CD4-positive, CD25-positive, alpha-beta regulatory T cell (primary cell): ENCODE measurements at regions not wholly inside any gene's neighbourhood (a gene's known extent, or its start where the extent isn't known, plus 50 kb on each side); places are given as distances from the start of the nearest gene placed in this dataset.

Source experiments
- ATAC-seq, 2 donors: fragments of 150-1000 bp; cut with Tn5 transposase; one replicate each; pipeline ENCODE4 v1.10.0; 2021; ENCODE audit warnings: low read depth in 2 of 2, moderate number of reproducible peaks in 2 of 2, moderate library complexity in 1 of 2
- DNase-seq, 3 donors: peaks; one replicate each; pipeline versions ENCODE4 v3.0.0 to v3.0.0-alpha.2; 2012 to 2022; ENCODE audit warnings: mixed read lengths in 1 of 3
- H3K27ac ChIP-seq: one replicate; pipeline ENCODE4 v1.7.0; 2013; ENCODE audit warnings: mild to moderate bottlenecking, low read length; ENCODE audit not compliant: insufficient read depth, poor library complexity, severe bottlenecking
- H3K27me3 ChIP-seq: one replicate; pipeline ENCODE4 v1.7.0; 2013; ENCODE audit warnings: low read length; ENCODE audit not compliant: control insufficient read depth, insufficient read depth
- H3K36me3 ChIP-seq: one replicate; pipeline ENCODE4 v1.7.0; 2013; ENCODE audit warnings: mild to moderate bottlenecking, low read length, moderate library complexity; ENCODE audit not compliant: control insufficient read depth, insufficient read depth
- H3K4me1 ChIP-seq: 2 replicates; pipeline ENCODE4 v1.7.0; 2013; ENCODE audit warnings: mild to moderate bottlenecking, low read length; ENCODE audit not compliant: insufficient read depth, control insufficient read depth, poor library complexity, severe bottlenecking
- H3K4me3 ChIP-seq: one replicate; pipeline ENCODE4 v1.7.0; 2013; ENCODE audit warnings: low read depth, mild to moderate bottlenecking, low read length, moderate library complexity
- H3K9me3 ChIP-seq, 2 experiments: 1 replicate in 1 of 2; 2 replicates in 1 of 2; pipeline ENCODE4 v1.7.0; 2013; ENCODE audit warnings: low read length in 2 of 2, mild to moderate bottlenecking in 1 of 2, moderate library complexity in 1 of 2; ENCODE audit not compliant: control insufficient read depth in 2 of 2
- H3K27ac Mint-ChIP-seq, 3 donors: one replicate each; pipeline ENCODE4 v1.8.0; 2020 to 2022; ENCODE audit warnings: mild to moderate bottlenecking in 3 of 3, mixed read lengths in 3 of 3, moderate library complexity in 2 of 3
- H3K27me3 Mint-ChIP-seq: one replicate; pipeline ENCODE4 v1.8.0; 2022; ENCODE audit warnings: mild to moderate bottlenecking, mixed read lengths
- H3K36me3 Mint-ChIP-seq: one replicate; pipeline ENCODE4 v1.8.0; 2020; ENCODE audit warnings: mixed read lengths
- H3K4me1 Mint-ChIP-seq, 4 donors: one replicate each; pipeline ENCODE4 v1.8.0; 2020 to 2022; ENCODE audit warnings: mixed read lengths in 4 of 4, mild to moderate bottlenecking in 1 of 4
- H3K4me3 Mint-ChIP-seq, 4 donors: one replicate each; pipeline ENCODE4 v1.8.0; 2020 to 2022; ENCODE audit warnings: mild to moderate bottlenecking in 4 of 4, mixed read lengths in 4 of 4, moderate library complexity in 3 of 4
- H3K9me3 Mint-ChIP-seq, 7 donors: one replicate each; pipeline ENCODE4 v1.8.0; 2020 to 2022; ENCODE audit warnings: mixed read lengths in 7 of 7, mild to moderate bottlenecking in 3 of 7, moderate library complexity in 2 of 7

- no peaks in the 10 kb centered on the region for H3K36me3 ChIP-seq
- Mint-ChIP-seq H3K9me3 (no peaks in the 10 kb centered on the region), H3K4me3 (peak overlapping the region in 1 of 4 donors; percentile 91), H3K4me1 (peaks cover 12 to 43% (median 24%) of the 10 kb centered on the region in 4 donors), H3K27me3 (no peaks in the 10 kb centered on the region), H3K27ac (peak overlapping the region in 2 of 3 donors; percentile 83 to 96), H3K36me3 (no peaks in the 10 kb centered on the region)
- ATAC-seq (no peak), DNase-seq (no peak)
- no peaks in the 10 kb centered on the region for H3K9me3 ChIP-seq
- no peak overlapping the region for H3K4me3 ChIP-seq
- H3K27me3 ChIP-seq = no peaks in the 10 kb centered on the region
- H3K27ac ChIP-seq = no peak overlapping the region
- H3K4me1 ChIP-seq = peaks cover 18% of the 10 kb centered on the region
Observed at GRCh38 chr13:50238922-50239321, 223.7 kb downstream of the KCNRG start.

GRCh38 chr13:50241479-50241878 is 226.2 kb downstream of the KCNRG start:
- Histone ChIP-seq H3K4me1 (peaks cover 19% of the 10 kb centered on the region), H3K27me3 (no peaks in the 10 kb centered on the region), H3K27ac (no peak overlapping the region), H3K4me3 (no peak overlapping the region), H3K9me3 (no peaks in the 10 kb centered on the region), H3K36me3 (no peaks in the 10 kb centered on the region)
- Mint-ChIP-seq H3K9me3 (no peaks in the 10 kb centered on the region), H3K36me3 (peaks cover 3% of the 10 kb centered on the region), H3K27me3 (no peaks in the 10 kb centered on the region), H3K27ac (no peak overlapping the region), H3K4me3 (no peak overlapping the region), H3K4me1 (peaks cover 11 to 45% (median 31%) of the 10 kb centered on the region in 4 donors)
- DNase-seq (no peak), ATAC-seq (no peak)

- DNase-seq (no peak), ATAC-seq (no peak)
- peaks cover 13% of the 10 kb centered on the region for H3K4me1 ChIP-seq
- peak overlapping the region in 1 of 3 donors; percentile 80 for H3K27ac Mint-ChIP-seq
- no peaks in the 10 kb centered on the region for H3K9me3 Mint-ChIP-seq
- H3K9me3 ChIP-seq = no peaks in the 10 kb centered on the region
- peaks cover 3% of the 10 kb centered on the region for H3K36me3 Mint-ChIP-seq
- H3K27me3 Mint-ChIP-seq = no peaks in the 10 kb centered on the region
- H3K4me3 Mint-ChIP-seq = no peak overlapping the region
- no peaks in the 10 kb centered on the region for H3K27me3 ChIP-seq
- H3K36me3 ChIP-seq = no peaks in the 10 kb centered on the region
- H3K27ac ChIP-seq = no peak overlapping the region
- peaks cover 10 to 30% (median 23%) of the 10 kb centered on the region in 4 donors for H3K4me1 Mint-ChIP-seq
- no peak overlapping the region for H3K4me3 ChIP-seq
Observed at GRCh38 chr13:50243931-50244330, 228.7 kb downstream of the KCNRG start.

GRCh38 chr13:50244355-50244712 is 229.1 kb downstream of the KCNRG start:
- no peak for DNase-seq
- Mint-ChIP-seq H3K27me3 (no peaks in the 10 kb centered on the region), H3K4me1 (peaks cover 12 to 30% (median 23%) of the 10 kb centered on the region in 4 donors), H3K4me3 (peak overlapping the region in 1 of 4 donors; percentile 3), H3K36me3 (peaks cover 3% of the 10 kb centered on the region), H3K9me3 (no peaks in the 10 kb centered on the region), H3K27ac (peak overlapping the region in 2 of 3 donors; percentile 49 to 80)
- H3K27ac ChIP-seq = no peak overlapping the region
- H3K9me3 ChIP-seq = no peaks in the 10 kb centered on the region
- peaks cover 17% of the 10 kb centered on the region for H3K4me1 ChIP-seq
- no peak for ATAC-seq
- H3K4me3 ChIP-seq = no peak overlapping the region
- no peaks in the 10 kb centered on the region for H3K36me3 ChIP-seq
- no peaks in the 10 kb centered on the region for H3K27me3 ChIP-seq

GRCh38 chr13:50244713-50245574 is 229.7 kb downstream of the KCNRG start:
- no peaks in the 10 kb centered on the region for H3K9me3 Mint-ChIP-seq
- no peaks in the 10 kb centered on the region for H3K36me3 ChIP-seq
- peak overlapping the region in 1 of 4 donors; percentile 3 for H3K4me3 Mint-ChIP-seq
- no peak overlapping the region for H3K4me3 ChIP-seq
- H3K4me1 Mint-ChIP-seq = peaks cover 12 to 34% (median 24%) of the 10 kb centered on the region in 4 donors
- no peaks in the 10 kb centered on the region for H3K27me3 Mint-ChIP-seq
- peaks cover 20% of the 10 kb centered on the region for H3K4me1 ChIP-seq
- no peaks in the 10 kb centered on the region for H3K27me3 ChIP-seq
- peak overlapping the region in 1 of 3 donors; percentile 49 for H3K27ac Mint-ChIP-seq
- DNase-seq (peak in 1 of 3 donors; percentile 57), ATAC-seq (peak; percentile 80 to 85)
- no peaks in the 10 kb centered on the region for H3K9me3 ChIP-seq
- peaks cover 3% of the 10 kb centered on the region for H3K36me3 Mint-ChIP-seq
- no peak overlapping the region for H3K27ac ChIP-seq

- H3K27me3 Mint-ChIP-seq = no peaks in the 10 kb centered on the region
- H3K4me1 Mint-ChIP-seq = peaks cover 12 to 34% (median 24%) of the 10 kb centered on the region in 4 donors
- Histone ChIP-seq H3K27me3 (no peaks in the 10 kb centered on the region), H3K9me3 (no peaks in the 10 kb centered on the region), H3K36me3 (no peaks in the 10 kb centered on the region), H3K4me3 (no peak overlapping the region), H3K27ac (no peak overlapping the region), H3K4me1 (peaks cover 20% of the 10 kb centered on the region)
- no peak for DNase-seq
- H3K4me3 Mint-ChIP-seq = no peak overlapping the region
- H3K9me3 Mint-ChIP-seq = peaks cover 0 to 4% (median 0%) of the 10 kb centered on the region in 7 donors
- no peak for ATAC-seq
- H3K36me3 Mint-ChIP-seq = peaks cover 3% of the 10 kb centered on the region
- H3K27ac Mint-ChIP-seq = no peak overlapping the region
Observed at GRCh38 chr13:50247223-50247622, 232.0 kb downstream of the KCNRG start.

GRCh38 chr13:50248516-50249143 is 233.4 kb downstream of the KCNRG start:
- Mint-ChIP-seq H3K9me3 (peaks cover 0 to 4% (median 0%) of the 10 kb centered on the region in 7 donors), H3K4me1 (peaks cover 12 to 34% (median 25%) of the 10 kb centered on the region in 4 donors), H3K36me3 (peaks cover 3% of the 10 kb centered on the region), H3K27ac (peak overlapping the region in 2 of 3 donors; percentile 4 to 22), H3K4me3 (peak overlapping the region in 1 of 4 donors; percentile 0), H3K27me3 (no peaks in the 10 kb centered on the region)
- H3K27ac ChIP-seq = peak overlapping the region; percentile 30
- ATAC-seq (peak in 1 of 2 donors; percentile 29), DNase-seq (peak in 1 of 3 donors; percentile 50)
- H3K27me3 ChIP-seq = no peaks in the 10 kb centered on the region
- no peaks in the 10 kb centered on the region for H3K36me3 ChIP-seq
- no peaks in the 10 kb centered on the region for H3K9me3 ChIP-seq
- peaks cover 20% of the 10 kb centered on the region for H3K4me1 ChIP-seq
- H3K4me3 ChIP-seq = no peak overlapping the region
